Osteoblast (primary cell): ENCODE measurements at regions not wholly inside any gene's neighbourhood (a gene's known extent, or its start where the extent isn't known, plus 50 kb on each side); places are given as distances from the start of the nearest gene placed in this dataset.

ENCODE experiments used
- DNase-seq: peaks from one replicate; pipeline ENCODE4 v3.0.0; 2011; ENCODE audit warnings: low spot score, mixed read lengths; ENCODE audit not compliant: insufficient read length; ENCODE audit errors: missing footprints
- H2AFZ ChIP-seq: 2 replicates; pipeline ENCODE4 v1.6.0; 2011; ENCODE audit warnings: mild to moderate bottlenecking, low read length
- H3K27ac ChIP-seq: 2 replicates; pipeline ENCODE4 v1.5.1; 2011; ENCODE audit warnings: mild to moderate bottlenecking, low read depth, low read length, moderate library complexity
- H3K27me3 ChIP-seq: 2 replicates; pipeline ENCODE4 v1.6.0; 2012; ENCODE audit warnings: mild to moderate bottlenecking, control low read depth, inconsistent platforms, low read length, moderate library complexity; ENCODE audit not compliant: insufficient read depth
- H3K36me3 ChIP-seq: 2 replicates; pipeline ENCODE4 v1.5.1; 2011; ENCODE audit warnings: mild to moderate bottlenecking, low read length, control low read depth, moderate library complexity; ENCODE audit not compliant: insufficient read depth
- H3K4me1 ChIP-seq: 2 replicates; pipeline ENCODE4 v1.5.1; 2011; ENCODE audit warnings: mild to moderate bottlenecking, low read length, control low read depth, moderate library complexity; ENCODE audit not compliant: insufficient read depth
- H3K4me2 ChIP-seq: 2 replicates; pipeline ENCODE4 v1.6.0; 2011; ENCODE audit warnings: mild to moderate bottlenecking, low read length; ENCODE audit not compliant: insufficient read depth
- H3K4me3 ChIP-seq: fragments of 200-600 bp; sonication (generic); 3 replicates; pipeline ENCODE4 v1.5.1; 2012; ENCODE audit warnings: mild to moderate bottlenecking, low read length, inconsistent platforms; ENCODE audit not compliant: insufficient read depth
- H3K79me2 ChIP-seq: 2 replicates; pipeline ENCODE4 v1.6.0; 2012; ENCODE audit warnings: mild to moderate bottlenecking, low read length, control low read depth, inconsistent platforms; ENCODE audit not compliant: insufficient read depth
- H3K9me3 ChIP-seq: 2 replicates; pipeline ENCODE4 v1.5.1; 2011; ENCODE audit warnings: low read depth, low read length, control low read depth
- H4K20me1 ChIP-seq: 2 replicates; pipeline ENCODE4 v1.6.0; 2012; ENCODE audit warnings: mild to moderate bottlenecking, low read length, control low read depth; ENCODE audit not compliant: insufficient read depth
- TF ChIP-seq, protein P1 (sequence below): IDR thresholded peaks from 2 replicates; pipeline ENCODE4 v1.5.1; 2011; ENCODE audit warnings: mild to moderate bottlenecking, low read depth, low read length, moderate library complexity; ENCODE audit errors: extremely low read depth

DNA sequence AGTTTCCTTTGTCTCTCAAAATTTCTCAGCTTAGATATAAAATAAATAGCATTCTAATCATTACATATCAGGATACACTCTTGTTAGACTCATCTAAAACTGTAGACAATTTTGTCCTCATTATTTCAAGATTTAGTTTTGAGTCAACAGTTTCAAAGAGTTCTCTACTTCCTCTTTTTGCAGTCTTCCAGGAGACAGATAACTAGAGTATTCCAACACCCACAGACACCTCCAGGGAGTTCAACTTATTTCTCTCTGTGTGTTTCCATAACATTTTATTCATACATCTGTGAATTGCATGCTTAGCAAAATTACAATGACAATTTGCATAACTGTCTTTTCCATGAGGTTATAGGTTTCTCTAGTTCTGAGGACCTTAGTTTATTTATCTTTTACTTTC, 166.6 kb upstream of the HNMT start:
- H3K9me3 ChIP-seq = peaks cover 4% of the 10 kb centered on the region

GRCh38 chr2:137799600-137799999, 164.7 kb upstream of the HNMT start:
- H3K4me1 ChIP-seq = no peaks in the 10 kb centered on the region
- H4K20me1 ChIP-seq = no peaks in the 10 kb centered on the region
- DNase-seq = no peak
- no peak overlapping the region for H3K4me2 ChIP-seq
- H3K9me3 ChIP-seq = peaks cover 4% of the 10 kb centered on the region
- H2AFZ ChIP-seq = no peak overlapping the region
- no peak overlapping the region for H3K4me3 ChIP-seq
- no peaks in the 10 kb centered on the region for H3K27me3 ChIP-seq
- H3K79me2 ChIP-seq = no peaks in the 10 kb centered on the region
- H3K27ac ChIP-seq = no peak overlapping the region
- TF ChIP-seq, protein P1, sequence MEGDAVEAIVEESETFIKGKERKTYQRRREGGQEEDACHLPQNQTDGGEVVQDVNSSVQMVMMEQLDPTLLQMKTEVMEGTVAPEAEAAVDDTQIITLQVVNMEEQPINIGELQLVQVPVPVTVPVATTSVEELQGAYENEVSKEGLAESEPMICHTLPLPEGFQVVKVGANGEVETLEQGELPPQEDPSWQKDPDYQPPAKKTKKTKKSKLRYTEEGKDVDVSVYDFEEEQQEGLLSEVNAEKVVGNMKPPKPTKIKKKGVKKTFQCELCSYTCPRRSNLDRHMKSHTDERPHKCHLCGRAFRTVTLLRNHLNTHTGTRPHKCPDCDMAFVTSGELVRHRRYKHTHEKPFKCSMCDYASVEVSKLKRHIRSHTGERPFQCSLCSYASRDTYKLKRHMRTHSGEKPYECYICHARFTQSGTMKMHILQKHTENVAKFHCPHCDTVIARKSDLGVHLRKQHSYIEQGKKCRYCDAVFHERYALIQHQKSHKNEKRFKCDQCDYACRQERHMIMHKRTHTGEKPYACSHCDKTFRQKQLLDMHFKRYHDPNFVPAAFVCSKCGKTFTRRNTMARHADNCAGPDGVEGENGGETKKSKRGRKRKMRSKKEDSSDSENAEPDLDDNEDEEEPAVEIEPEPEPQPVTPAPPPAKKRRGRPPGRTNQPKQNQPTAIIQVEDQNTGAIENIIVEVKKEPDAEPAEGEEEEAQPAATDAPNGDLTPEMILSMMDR = no peak
- H3K36me3 ChIP-seq = no peaks in the 10 kb centered on the region

More for the DNA sequence above, 166.6 kb upstream of the HNMT start:
- Histone ChIP-seq H3K4me3 (no peak overlapping the region), H2AFZ (no peak overlapping the region), H4K20me1 (no peaks in the 10 kb centered on the region), H3K27me3 (no peaks in the 10 kb centered on the region), H3K79me2 (no peaks in the 10 kb centered on the region), H3K27ac (no peak overlapping the region), H3K4me2 (no peak overlapping the region), H3K4me1 (no peaks in the 10 kb centered on the region), H3K36me3 (no peaks in the 10 kb centered on the region)
- no peak for DNase-seq
- TF ChIP-seq, protein P1 = no peak

DNA sequence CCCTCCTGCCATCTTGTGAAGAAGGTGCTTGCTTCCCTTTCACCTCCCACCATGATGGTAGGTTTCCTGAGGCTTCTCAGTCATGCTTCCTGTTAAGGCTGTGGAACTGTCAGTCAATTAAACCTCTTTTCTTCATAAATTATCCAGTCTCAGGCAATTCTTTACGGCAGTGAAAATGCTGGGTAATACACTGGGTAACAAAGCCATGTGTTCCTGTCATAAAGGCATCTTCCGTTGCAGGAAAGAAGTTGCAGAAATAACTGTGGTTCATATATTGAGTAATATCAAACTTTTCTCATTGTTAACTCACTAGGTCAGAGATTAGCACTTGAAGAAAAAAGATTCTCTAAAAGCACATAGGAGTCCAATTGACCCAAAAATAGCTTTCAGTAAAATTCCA, 163.9 kb upstream of the HNMT start:
- TF ChIP-seq, protein P1 = no peak
- Histone ChIP-seq H3K36me3 (no peaks in the 10 kb centered on the region), H3K27ac (no peak overlapping the region), H3K27me3 (no peaks in the 10 kb centered on the region), H4K20me1 (no peaks in the 10 kb centered on the region), H3K79me2 (no peaks in the 10 kb centered on the region), H3K4me3 (no peak overlapping the region), H2AFZ (no peak overlapping the region), H3K4me2 (no peak overlapping the region), H3K4me1 (no peaks in the 10 kb centered on the region), H3K9me3 (peaks cover 4% of the 10 kb centered on the region)
- no peak for DNase-seq

DNA sequence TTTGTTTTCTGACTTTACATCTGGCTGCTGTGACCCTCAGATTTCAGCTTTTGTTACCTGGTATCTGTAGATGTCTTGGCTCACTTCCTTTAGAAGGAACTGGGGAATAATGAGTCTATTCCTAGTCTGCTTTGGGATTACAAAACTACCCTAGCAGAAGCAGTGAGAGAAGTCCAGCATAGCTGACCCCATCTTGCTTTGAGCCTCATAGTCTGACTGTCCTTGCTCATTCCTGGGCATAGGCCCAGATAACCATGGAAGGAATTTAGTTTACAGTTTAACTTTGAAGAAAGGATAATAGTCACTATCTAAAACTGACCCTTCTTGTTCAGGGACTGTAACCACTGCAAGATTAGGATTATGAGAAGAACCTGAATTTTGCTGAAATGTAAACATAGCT, 163.0 kb upstream of the HNMT start:
- Histone ChIP-seq H3K27ac (no peak overlapping the region), H3K27me3 (no peaks in the 10 kb centered on the region), H3K9me3 (peaks cover 4% of the 10 kb centered on the region), H3K4me2 (no peak overlapping the region), H3K79me2 (no peaks in the 10 kb centered on the region), H3K4me3 (no peak overlapping the region), H4K20me1 (no peaks in the 10 kb centered on the region), H3K4me1 (no peaks in the 10 kb centered on the region), H2AFZ (no peak overlapping the region), H3K36me3 (no peaks in the 10 kb centered on the region)
- TF ChIP-seq, protein P1 = no peak
- DNase-seq = no peak
